ENCODE measurements at regions not wholly inside any gene's neighbourhood (a gene's known extent, or its start where the extent isn't known, plus 50 kb on each side); places are given as distances from the start of the nearest gene placed in this dataset.

GRCh38 chr11:111444040-111444439 lies 65.0 kb upstream of the POU2AF1 start:
- DNase-seq (ENCODE audit: low read depth, low spot score), result no peak

DNA sequence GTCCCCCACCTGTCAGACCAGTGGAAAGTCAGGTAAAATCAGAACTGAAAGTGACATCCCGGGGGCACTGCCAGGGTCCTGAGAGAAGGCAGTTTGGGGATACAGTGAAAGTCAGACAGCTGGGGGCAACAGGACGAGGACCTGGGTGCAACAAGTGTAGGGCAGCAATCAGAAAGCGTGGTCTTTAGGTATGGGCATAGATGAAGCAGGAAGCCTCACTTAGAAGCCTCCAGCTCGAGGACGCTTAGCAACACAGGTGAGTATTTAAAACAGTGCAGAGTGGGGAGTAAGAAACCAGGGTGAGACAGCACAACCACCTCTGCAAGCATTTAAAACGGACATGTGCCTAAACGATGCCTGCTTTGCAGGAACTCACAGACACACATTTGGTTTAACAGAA lies 64.6 kb upstream of the POU2AF1 start:
- DNase-seq (ENCODE audit: low read depth, low spot score), result no peak

DNA sequence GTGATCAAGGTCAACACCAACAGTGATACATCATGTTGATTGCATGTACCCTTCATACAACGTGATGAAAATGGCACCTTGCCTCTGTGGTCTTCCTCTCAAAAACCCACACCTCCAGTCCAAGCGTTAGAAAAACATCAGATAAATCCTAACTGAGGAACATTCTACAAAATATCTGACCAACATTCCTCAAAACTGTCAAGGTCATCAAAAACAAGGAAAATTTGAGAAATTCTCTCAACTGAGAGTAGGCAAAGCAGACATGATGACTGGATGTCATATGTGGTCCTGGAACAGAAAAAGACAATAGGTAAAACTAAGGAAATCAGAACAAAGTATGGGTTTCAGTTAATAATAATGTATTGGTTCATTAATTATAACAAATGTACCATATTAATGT lies 64.0 kb upstream of the POU2AF1 start:
- DNase-seq (ENCODE audit: low read depth, low spot score), result no peak

DNA sequence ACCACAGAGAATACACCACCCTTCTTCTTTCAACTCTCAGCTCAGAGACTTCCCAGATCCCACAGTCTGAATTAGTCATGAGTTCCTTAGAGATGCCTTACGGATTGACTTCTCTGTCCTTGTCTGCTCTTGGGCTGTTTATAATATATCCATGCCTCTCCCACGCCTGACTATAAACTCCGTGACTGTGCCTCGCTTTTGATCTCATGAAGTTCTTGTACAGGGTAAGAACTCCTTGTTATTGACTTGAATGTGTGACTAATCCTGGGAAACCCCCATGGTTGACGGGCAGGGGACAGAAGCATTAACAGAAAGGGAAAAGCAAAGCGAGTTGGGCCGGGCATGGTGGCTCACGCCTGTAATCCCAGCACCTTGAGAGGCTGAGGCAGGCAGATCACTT lies 62.4 kb upstream of the POU2AF1 start:
- no peak for DNase-seq (ENCODE audit: low read depth, low spot score)

DNA sequence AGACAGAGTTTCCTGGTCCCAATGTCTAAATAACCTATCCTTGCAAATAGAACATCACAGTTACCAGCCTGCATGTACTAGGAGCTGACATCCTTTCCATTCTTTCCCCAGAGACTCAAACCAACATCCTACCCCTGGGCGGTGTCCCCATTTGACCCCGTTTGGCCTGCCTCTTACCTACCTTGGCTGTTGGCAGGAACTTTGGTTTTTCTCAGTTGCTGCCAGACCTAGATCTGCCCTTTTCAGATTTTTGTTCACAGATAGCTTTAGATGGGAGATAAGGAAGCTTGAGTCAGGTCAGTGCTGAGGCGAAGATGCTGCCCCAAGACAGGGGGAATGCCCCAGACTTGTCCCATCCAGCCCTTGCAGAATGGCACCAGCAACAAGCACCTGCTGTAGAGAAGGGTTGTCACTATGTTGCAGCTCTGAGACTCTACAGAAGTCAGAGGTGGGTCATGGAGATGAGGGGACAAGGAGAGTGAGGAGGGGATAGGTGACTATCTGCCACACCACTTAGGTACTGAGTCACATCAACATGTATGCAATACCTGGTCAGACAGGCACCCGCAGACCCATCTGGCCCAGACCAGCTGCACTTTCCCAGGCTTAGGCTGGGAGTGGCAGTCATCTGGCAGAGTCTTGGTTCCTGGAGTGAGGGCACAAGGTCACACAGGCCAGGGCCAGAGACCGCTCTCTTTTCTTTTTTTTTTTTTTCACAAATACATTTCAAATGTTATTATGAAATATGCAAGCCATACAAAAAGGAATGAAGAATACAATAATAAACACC lies 61.5 kb upstream of the POU2AF1 start:
- no peak for DNase-seq (ENCODE audit: low read depth, low spot score)

GRCh38 chr11:111439901-111440300 lies 60.8 kb upstream of the POU2AF1 start:
- DNase-seq (ENCODE audit: low read depth, low spot score), result no peak

GRCh38 chr11:111438846-111439520 lies 59.9 kb upstream of the POU2AF1 start:
- DNase-seq (ENCODE audit: low read depth, low spot score), result no peak

- DNase-seq (ENCODE audit: low read depth, low spot score), result no peak
Measured at GRCh38 chr11:111438168-111438567, 59.1 kb upstream of the POU2AF1 start.

GRCh38 chr11:111435046-111435698 lies 56.1 kb upstream of the POU2AF1 start:
- no peak for DNase-seq (ENCODE audit: low read depth, low spot score)

DNA sequence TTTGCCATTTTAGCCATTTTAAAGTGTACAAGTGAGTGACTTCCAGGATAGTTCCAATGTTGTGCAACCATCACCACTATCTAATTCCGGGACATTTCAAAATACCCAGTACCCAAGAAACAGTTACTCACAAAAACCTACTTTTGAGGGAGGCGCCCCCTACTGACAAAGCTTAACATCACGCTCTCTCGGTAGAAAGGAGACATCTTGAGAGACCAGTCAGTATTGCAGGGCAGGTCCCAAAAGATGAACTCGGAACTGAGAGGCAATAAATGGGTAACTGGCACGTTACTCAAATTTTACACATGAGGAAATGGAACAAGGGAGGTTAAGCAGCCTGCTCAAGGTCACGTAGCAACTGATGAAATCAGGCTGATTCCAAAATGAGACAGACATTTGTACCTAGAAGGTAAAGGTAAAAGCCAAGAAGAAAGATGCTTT lies 50.0 kb upstream of the POU2AF1 start:
- DNase-seq (ENCODE audit: low read depth, low spot score), result peak; percentile 47
